ENCODE measurements at regions not wholly inside any gene's neighbourhood (a gene's known extent, or its start where the extent isn't known, plus 50 kb on each side); places are given as distances from the start of the nearest gene placed in this dataset.

DNA sequence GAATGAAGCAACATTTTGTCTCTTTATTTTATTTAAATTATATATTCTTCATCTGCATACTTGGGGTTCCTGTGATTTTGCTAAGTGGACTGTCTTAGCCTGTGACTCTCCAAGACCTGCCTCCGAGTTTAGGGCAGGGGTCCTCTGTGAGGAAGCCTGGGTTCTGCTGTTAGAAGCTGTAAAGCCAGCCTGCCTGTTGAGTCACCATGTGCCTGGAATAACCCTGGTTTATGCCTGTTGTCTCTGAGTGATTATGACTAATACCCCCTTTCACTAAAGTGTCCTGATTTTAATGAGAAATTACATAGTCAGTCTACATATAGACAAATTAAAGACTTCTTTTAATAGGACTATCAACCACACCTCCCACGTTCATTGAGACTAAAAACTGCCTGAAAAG is 369.1 kb downstream of the ZNF521 start:
- Histone ChIP-seq H3K9ac (ENCODE audit: low read depth in 1 of 2, low read length in 2 of 2) (no peak overlapping the region), H3K27ac (ENCODE audit: low read depth in 1 of 2, low read length in 2 of 2) (no peak overlapping the region), H3K4me1 (ENCODE audit: control insufficient read depth in 4 of 4, insufficient read depth in 4 of 4, low read length in 3 of 4) (no peaks in the 10 kb centered on the region), H3K9me3 (ENCODE audit: control insufficient read depth in 4 of 4, low read length in 3 of 4) (no peaks in the 10 kb centered on the region), H3K27me3 (ENCODE audit: control insufficient read depth in 4 of 4, insufficient read depth in 4 of 4, low read length in 3 of 4) (peaks cover 0 to 2% (median 0%) of the 10 kb centered on the region in 4 donors), H3K36me3 (ENCODE audit: control insufficient read depth in 4 of 4, insufficient read depth in 3 of 4, low read depth in 1 of 4, low read length in 3 of 4) (no peaks in the 10 kb centered on the region), H3K4me3 (ENCODE audit: low read depth in 1 of 3, low read length in 3 of 3) (no peak overlapping the region)
- TF ChIP-seq RXRA (IDR thresholded peaks at IDR 0.05), result no peak
- WGBS, result 57% methylated on average over 2 of the region's 2 CpGs
- no peak for DNase-seq (ENCODE audit: low spot score)

DNA sequence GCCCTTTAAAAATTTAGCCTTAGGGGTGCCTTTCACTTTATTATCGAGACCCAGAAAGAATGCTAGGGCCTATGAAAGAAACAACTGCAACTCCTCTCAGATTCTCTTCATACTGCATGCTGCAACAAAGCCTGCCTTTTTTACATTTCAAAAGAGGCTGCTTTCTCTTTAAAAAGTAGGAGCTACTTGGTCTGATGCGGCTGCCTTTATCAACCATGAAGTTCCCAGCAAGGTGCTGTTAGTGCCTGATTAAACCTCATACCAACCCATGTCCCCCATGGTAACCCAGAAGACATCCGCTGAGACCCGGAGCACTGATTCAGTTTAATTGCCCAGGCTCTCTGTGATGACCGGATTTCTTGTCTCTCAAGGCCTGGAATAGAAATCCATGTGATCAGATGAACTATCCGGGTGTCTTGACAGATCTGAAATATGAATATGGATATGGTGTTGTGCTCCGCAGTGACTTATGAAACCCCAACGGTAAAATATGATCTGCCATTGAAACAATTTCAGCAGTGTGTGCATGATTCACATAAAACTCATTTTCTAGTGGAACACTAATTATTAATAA is 368.3 kb downstream of the ZNF521 start:
- Histone ChIP-seq H3K27me3 (ENCODE audit: control insufficient read depth in 4 of 4, insufficient read depth in 4 of 4, low read length in 3 of 4) (peaks cover 0 to 2% (median 0%) of the 10 kb centered on the region in 4 donors), H3K36me3 (ENCODE audit: control insufficient read depth in 4 of 4, insufficient read depth in 3 of 4, low read depth in 1 of 4, low read length in 3 of 4) (no peaks in the 10 kb centered on the region), H3K9me3 (ENCODE audit: control insufficient read depth in 4 of 4, low read length in 3 of 4) (no peaks in the 10 kb centered on the region), H3K4me3 (ENCODE audit: low read depth in 1 of 3, low read length in 3 of 3) (no peak overlapping the region), H3K9ac (ENCODE audit: low read depth in 1 of 2, low read length in 2 of 2) (no peak overlapping the region), H3K4me1 (ENCODE audit: control insufficient read depth in 4 of 4, insufficient read depth in 4 of 4, low read length in 3 of 4) (no peaks in the 10 kb centered on the region), H3K27ac (ENCODE audit: low read depth in 1 of 2, low read length in 2 of 2) (no peak overlapping the region)
- WGBS, result 66% methylated on average over 8 of the region's 8 CpGs
- no peak for DNase-seq (ENCODE audit: low spot score)
- TF ChIP-seq FOXA1 (IDR thresholded peaks at IDR 0.05) (no peak), SP1 (IDR thresholded peaks at IDR 0.05) (no peak), JUND (IDR thresholded peaks at IDR 0.05) (no peak), YY1 (IDR thresholded peaks at IDR 0.05) (no peak), RAD21 (IDR thresholded peaks at IDR 0.05) (no peak), EGR1 (IDR thresholded peaks at IDR 0.05; ENCODE audit: low read depth in 2 of 2) (no peak)
- TF ChIP-seq, protein P1, sequence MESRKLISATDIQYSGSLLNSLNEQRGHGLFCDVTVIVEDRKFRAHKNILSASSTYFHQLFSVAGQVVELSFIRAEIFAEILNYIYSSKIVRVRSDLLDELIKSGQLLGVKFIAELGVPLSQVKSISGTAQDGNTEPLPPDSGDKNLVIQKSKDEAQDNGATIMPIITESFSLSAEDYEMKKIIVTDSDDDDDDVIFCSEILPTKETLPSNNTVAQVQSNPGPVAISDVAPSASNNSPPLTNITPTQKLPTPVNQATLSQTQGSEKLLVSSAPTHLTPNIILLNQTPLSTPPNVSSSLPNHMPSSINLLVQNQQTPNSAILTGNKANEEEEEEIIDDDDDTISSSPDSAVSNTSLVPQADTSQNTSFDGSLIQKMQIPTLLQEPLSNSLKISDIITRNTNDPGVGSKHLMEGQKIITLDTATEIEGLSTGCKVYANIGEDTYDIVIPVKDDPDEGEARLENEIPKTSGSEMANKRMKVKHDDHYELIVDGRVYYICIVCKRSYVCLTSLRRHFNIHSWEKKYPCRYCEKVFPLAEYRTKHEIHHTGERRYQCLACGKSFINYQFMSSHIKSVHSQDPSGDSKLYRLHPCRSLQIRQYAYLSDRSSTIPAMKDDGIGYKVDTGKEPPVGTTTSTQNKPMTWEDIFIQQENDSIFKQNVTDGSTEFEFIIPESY (IDR thresholded peaks at IDR 0.05), result no peak

DNA sequence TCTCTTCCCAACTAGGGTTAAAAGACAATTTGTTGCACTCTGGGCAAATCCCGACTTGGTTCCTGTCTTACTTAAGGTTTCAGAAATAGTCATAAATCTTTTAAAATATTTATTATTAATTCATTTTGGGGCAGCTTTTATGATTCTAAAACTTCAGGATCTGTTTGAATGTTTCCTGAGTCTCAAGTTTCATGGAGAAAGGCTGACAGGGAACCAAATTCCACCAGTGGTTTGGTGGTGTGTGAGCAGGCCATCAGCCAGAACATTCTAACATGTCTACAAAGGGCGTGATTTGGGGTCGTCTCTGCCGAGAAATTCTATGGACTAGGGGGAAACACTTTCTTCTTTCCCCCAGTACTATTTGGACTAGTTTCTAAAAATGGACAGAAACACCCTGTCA is 366.4 kb downstream of the ZNF521 start:
- H3K27ac ChIP-seq (ENCODE audit: low read depth in 1 of 2, low read length in 2 of 2), result no peak overlapping the region
- H3K4me1 ChIP-seq (ENCODE audit: control insufficient read depth in 4 of 4, insufficient read depth in 4 of 4, low read length in 3 of 4), result no peaks in the 10 kb centered on the region
- no peak overlapping the region for H3K4me3 ChIP-seq (ENCODE audit: low read depth in 1 of 3, low read length in 3 of 3)
- H3K9me3 ChIP-seq (ENCODE audit: control insufficient read depth in 4 of 4, low read length in 3 of 4), result no peaks in the 10 kb centered on the region
- H3K27me3 ChIP-seq (ENCODE audit: control insufficient read depth in 4 of 4, insufficient read depth in 4 of 4, low read length in 3 of 4), result peaks cover 0 to 2% (median 0%) of the 10 kb centered on the region in 4 donors
- no peak for DNase-seq (ENCODE audit: low spot score)
- TF ChIP-seq YY1 (IDR thresholded peaks at IDR 0.05) (no peak), RXRA (IDR thresholded peaks at IDR 0.05) (no peak), JUND (IDR thresholded peaks at IDR 0.05) (no peak), EGR1 (IDR thresholded peaks at IDR 0.05; ENCODE audit: low read depth in 2 of 2) (no peak), NR2F2 (IDR thresholded peaks at IDR 0.05) (no peak), FOXA1 (IDR thresholded peaks at IDR 0.05) (no peak), TAF1 (conservative IDR thresholded peaks at IDR 0.05) (no peak), HNF4A (conservative IDR thresholded peaks at IDR 0.05) (no peak), SP1 (IDR thresholded peaks at IDR 0.05) (no peak), RAD21 (IDR thresholded peaks at IDR 0.05) (no peak), GABPA (IDR thresholded peaks at IDR 0.05 in 1 of 2, conservative IDR thresholded peaks at IDR 0.05 in 1 of 2) (no peak), HNF4G (IDR thresholded peaks at IDR 0.05) (no peak)
- TF ChIP-seq, protein P1 (IDR thresholded peaks at IDR 0.05), result no peak
- TF ChIP-seq, protein P2, sequence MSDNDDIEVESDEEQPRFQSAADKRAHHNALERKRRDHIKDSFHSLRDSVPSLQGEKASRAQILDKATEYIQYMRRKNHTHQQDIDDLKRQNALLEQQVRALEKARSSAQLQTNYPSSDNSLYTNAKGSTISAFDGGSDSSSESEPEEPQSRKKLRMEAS (IDR thresholded peaks at IDR 0.05), result no peak
- TF ChIP-seq, protein P3, sequence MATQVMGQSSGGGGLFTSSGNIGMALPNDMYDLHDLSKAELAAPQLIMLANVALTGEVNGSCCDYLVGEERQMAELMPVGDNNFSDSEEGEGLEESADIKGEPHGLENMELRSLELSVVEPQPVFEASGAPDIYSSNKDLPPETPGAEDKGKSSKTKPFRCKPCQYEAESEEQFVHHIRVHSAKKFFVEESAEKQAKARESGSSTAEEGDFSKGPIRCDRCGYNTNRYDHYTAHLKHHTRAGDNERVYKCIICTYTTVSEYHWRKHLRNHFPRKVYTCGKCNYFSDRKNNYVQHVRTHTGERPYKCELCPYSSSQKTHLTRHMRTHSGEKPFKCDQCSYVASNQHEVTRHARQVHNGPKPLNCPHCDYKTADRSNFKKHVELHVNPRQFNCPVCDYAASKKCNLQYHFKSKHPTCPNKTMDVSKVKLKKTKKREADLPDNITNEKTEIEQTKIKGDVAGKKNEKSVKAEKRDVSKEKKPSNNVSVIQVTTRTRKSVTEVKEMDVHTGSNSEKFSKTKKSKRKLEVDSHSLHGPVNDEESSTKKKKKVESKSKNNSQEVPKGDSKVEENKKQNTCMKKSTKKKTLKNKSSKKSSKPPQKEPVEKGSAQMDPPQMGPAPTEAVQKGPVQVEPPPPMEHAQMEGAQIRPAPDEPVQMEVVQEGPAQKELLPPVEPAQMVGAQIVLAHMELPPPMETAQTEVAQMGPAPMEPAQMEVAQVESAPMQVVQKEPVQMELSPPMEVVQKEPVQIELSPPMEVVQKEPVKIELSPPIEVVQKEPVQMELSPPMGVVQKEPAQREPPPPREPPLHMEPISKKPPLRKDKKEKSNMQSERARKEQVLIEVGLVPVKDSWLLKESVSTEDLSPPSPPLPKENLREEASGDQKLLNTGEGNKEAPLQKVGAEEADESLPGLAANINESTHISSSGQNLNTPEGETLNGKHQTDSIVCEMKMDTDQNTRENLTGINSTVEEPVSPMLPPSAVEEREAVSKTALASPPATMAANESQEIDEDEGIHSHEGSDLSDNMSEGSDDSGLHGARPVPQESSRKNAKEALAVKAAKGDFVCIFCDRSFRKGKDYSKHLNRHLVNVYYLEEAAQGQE (IDR thresholded peaks at IDR 0.05), result no peak
- TF ChIP-seq, protein P4, sequence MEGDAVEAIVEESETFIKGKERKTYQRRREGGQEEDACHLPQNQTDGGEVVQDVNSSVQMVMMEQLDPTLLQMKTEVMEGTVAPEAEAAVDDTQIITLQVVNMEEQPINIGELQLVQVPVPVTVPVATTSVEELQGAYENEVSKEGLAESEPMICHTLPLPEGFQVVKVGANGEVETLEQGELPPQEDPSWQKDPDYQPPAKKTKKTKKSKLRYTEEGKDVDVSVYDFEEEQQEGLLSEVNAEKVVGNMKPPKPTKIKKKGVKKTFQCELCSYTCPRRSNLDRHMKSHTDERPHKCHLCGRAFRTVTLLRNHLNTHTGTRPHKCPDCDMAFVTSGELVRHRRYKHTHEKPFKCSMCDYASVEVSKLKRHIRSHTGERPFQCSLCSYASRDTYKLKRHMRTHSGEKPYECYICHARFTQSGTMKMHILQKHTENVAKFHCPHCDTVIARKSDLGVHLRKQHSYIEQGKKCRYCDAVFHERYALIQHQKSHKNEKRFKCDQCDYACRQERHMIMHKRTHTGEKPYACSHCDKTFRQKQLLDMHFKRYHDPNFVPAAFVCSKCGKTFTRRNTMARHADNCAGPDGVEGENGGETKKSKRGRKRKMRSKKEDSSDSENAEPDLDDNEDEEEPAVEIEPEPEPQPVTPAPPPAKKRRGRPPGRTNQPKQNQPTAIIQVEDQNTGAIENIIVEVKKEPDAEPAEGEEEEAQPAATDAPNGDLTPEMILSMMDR (IDR thresholded peaks at IDR 0.05; ENCODE audit: low read depth, low read length, missing input control), result no peak
- WGBS, result 77% methylated on average over 4 of the region's 4 CpGs
- H3K36me3 ChIP-seq (ENCODE audit: control insufficient read depth in 4 of 4, insufficient read depth in 3 of 4, low read depth in 1 of 4, low read length in 3 of 4), result no peaks in the 10 kb centered on the region
- H3K9ac ChIP-seq (ENCODE audit: low read depth in 1 of 2, low read length in 2 of 2), result no peak overlapping the region

Data from liver (tissue), 8 donors.